Fibroblast of lung (primary cell): ENCODE measurements at regions not wholly inside any gene's neighbourhood (a gene's known extent, or its start where the extent isn't known, plus 50 kb on each side); places are given as distances from the start of the nearest gene placed in this dataset.

Experiments
- DNase-seq, 2 donors: peaks; one replicate each; pipeline versions ENCODE4 v3.0.0 to v3.0.0-alpha.2; 2010; ENCODE audit warnings: low read depth in 2 of 2
- H2AFZ ChIP-seq: 2 replicates; pipeline ENCODE4 v1.5.1; 2012; ENCODE audit warnings: low read length, control low read depth, inconsistent platforms
- H3K27ac ChIP-seq: 2 replicates; pipeline ENCODE4 v1.5.1; 2011; ENCODE audit warnings: low read length, control low read depth; ENCODE audit not compliant: insufficient read depth
- H3K27me3 ChIP-seq: 2 replicates; pipeline ENCODE4 v1.5.1; 2011; ENCODE audit warnings: mild to moderate bottlenecking, low read length; ENCODE audit not compliant: control insufficient read depth, insufficient read depth
- H3K36me3 ChIP-seq: 2 replicates; pipeline ENCODE4 v1.5.1; 2011; ENCODE audit warnings: low read length; ENCODE audit not compliant: control insufficient read depth, insufficient read depth
- H3K4me1 ChIP-seq: 2 replicates; pipeline ENCODE4 v1.5.1; 2011; ENCODE audit warnings: low read length; ENCODE audit not compliant: control insufficient read depth, insufficient read depth; ENCODE audit errors: extremely low read depth
- H3K4me2 ChIP-seq: 2 replicates; pipeline ENCODE4 v1.5.1; 2011; ENCODE audit warnings: low read length, control low read depth; ENCODE audit not compliant: insufficient read depth; ENCODE audit errors: extremely low read depth
- H3K4me3 ChIP-seq, 4 experiments: fragments of 200-600 bp in 1 of 4; sonication (generic) in 1 of 4; replicated peaks in 1 of 4; 2 replicates each; pipeline ENCODE4 v1.5.1; 2011 to 2016; ENCODE audit warnings: low read length in 4 of 4, low read depth in 3 of 4, mild to moderate bottlenecking in 3 of 4, control low read depth in 2 of 4, inconsistent platforms in 1 of 4, mixed read lengths in 1 of 4; ENCODE audit not compliant: insufficient read depth in 1 of 4; ENCODE audit errors: control extremely low read depth in 1 of 4
- H3K79me2 ChIP-seq: 2 replicates; pipeline ENCODE4 v1.5.1; 2012; ENCODE audit warnings: mild to moderate bottlenecking, low read length, inconsistent platforms; ENCODE audit not compliant: control insufficient read depth, insufficient read depth
- H3K9ac ChIP-seq: 2 replicates; pipeline ENCODE4 v1.5.1; 2011; ENCODE audit warnings: mild to moderate bottlenecking, low read length, control low read depth; ENCODE audit not compliant: insufficient read depth
- H3K9me3 ChIP-seq: 2 replicates; pipeline ENCODE4 v1.5.1; 2012; ENCODE audit warnings: low read depth, low read length; ENCODE audit not compliant: control insufficient read depth, insufficient read depth
- H4K20me1 ChIP-seq: 2 replicates; pipeline ENCODE4 v1.5.1; 2011; ENCODE audit warnings: low read length; ENCODE audit not compliant: control insufficient read depth, insufficient read depth; ENCODE audit errors: extremely low read depth
- CTCF ChIP-seq, 2 donors: IDR thresholded peaks in 1 of 2; conservative IDR thresholded peaks in 1 of 2; 1 replicate in 1 of 2; 2 replicates in 1 of 2; pipeline ENCODE4 v1.5.1; 2011 to 2012; ENCODE audit warnings: low read length in 2 of 2, control low read depth in 1 of 2, inconsistent platforms in 1 of 2, low read depth in 1 of 2, mild to moderate bottlenecking in 1 of 2
- EZH2 ChIP-seq: IDR thresholded peaks from 2 replicates; pipeline ENCODE4 v1.5.1; 2012; ENCODE audit warnings: low read length, control low read depth, mild to moderate bottlenecking; ENCODE audit errors: missing control alignments

- Histone ChIP-seq H3K9me3 (no peaks in the 10 kb centered on the region), H3K27me3 (peaks cover 5% of the 10 kb centered on the region), H3K27ac (no peak overlapping the region), H3K9ac (no peak overlapping the region), H3K4me3 (no peak overlapping the region), H3K79me2 (no peaks in the 10 kb centered on the region), H3K36me3 (no peaks in the 10 kb centered on the region), H2AFZ (no peak overlapping the region), H3K4me2 (no peak overlapping the region), H3K4me1 (no peaks in the 10 kb centered on the region), H4K20me1 (no peaks in the 10 kb centered on the region)
- no peak for TF ChIP-seq CTCF (conservative IDR thresholded peaks at IDR 0.05 in 1 of 2, IDR thresholded peaks at IDR 0.05 in 1 of 2; ENCODE audit: low read depth in 1 of 2, low read length in 2 of 2)
- no peak for TF ChIP-seq EZH2
- no peak for DNase-seq
Measured at GRCh38 chr11:19526119-19526518, 186.5 kb upstream of the NAV2 start.

GRCh38 chr11:19525714-19526113 lies 186.9 kb upstream of the NAV2 start:
- H2AFZ ChIP-seq, result no peak overlapping the region
- no peaks in the 10 kb centered on the region for H3K36me3 ChIP-seq
- H3K27ac ChIP-seq, result no peak overlapping the region
- H3K4me2 ChIP-seq, result no peak overlapping the region
- H4K20me1 ChIP-seq, result no peaks in the 10 kb centered on the region
- peaks cover 5% of the 10 kb centered on the region for H3K27me3 ChIP-seq
- H3K4me3 ChIP-seq, result no peak overlapping the region
- H3K9ac ChIP-seq, result no peak overlapping the region
- H3K4me1 ChIP-seq, result no peaks in the 10 kb centered on the region
- TF ChIP-seq EZH2 (no peak), CTCF (conservative IDR thresholded peaks at IDR 0.05 in 1 of 2, IDR thresholded peaks at IDR 0.05 in 1 of 2; ENCODE audit: low read depth in 1 of 2, low read length in 2 of 2) (no peak)
- no peak for DNase-seq
- H3K79me2 ChIP-seq, result no peaks in the 10 kb centered on the region
- no peaks in the 10 kb centered on the region for H3K9me3 ChIP-seq

GRCh38 chr11:19525276-19525675 lies 187.4 kb upstream of the NAV2 start:
- Histone ChIP-seq H3K4me3 (no peak overlapping the region), H3K9me3 (no peaks in the 10 kb centered on the region), H4K20me1 (no peaks in the 10 kb centered on the region), H3K4me2 (no peak overlapping the region), H3K9ac (no peak overlapping the region), H3K4me1 (no peaks in the 10 kb centered on the region), H3K36me3 (no peaks in the 10 kb centered on the region), H3K27me3 (peaks cover 5% of the 10 kb centered on the region), H3K27ac (no peak overlapping the region), H2AFZ (no peak overlapping the region), H3K79me2 (no peaks in the 10 kb centered on the region)
- TF ChIP-seq EZH2 (no peak), CTCF (conservative IDR thresholded peaks at IDR 0.05 in 1 of 2, IDR thresholded peaks at IDR 0.05 in 1 of 2; ENCODE audit: low read depth in 1 of 2, low read length in 2 of 2) (no peak)
- DNase-seq, result no peak
